Aorta (tissue), 5 donors: ENCODE measurements at regions not wholly inside any gene's neighbourhood (a gene's known extent, or its start where the extent isn't known, plus 50 kb on each side); places are given as distances from the start of the nearest gene placed in this dataset.

Experiments
- ATAC-seq: fragments of 200-7000 bp; cut with Tn5 transposase; one replicate; pipeline ENCODE4 v1.9.1; 2022; ENCODE audit warnings: moderate library complexity; ENCODE audit not compliant: low FRiP score
- DNase-seq, 2 donors: peaks; one replicate each; pipeline ENCODE4 v3.0.0-alpha.2; 2020
- H3K27ac ChIP-seq, 2 donors: one replicate each; pipeline ENCODE4 v1.5.1; 2013; ENCODE audit warnings: low read length in 2 of 2, mild to moderate bottlenecking in 2 of 2, moderate library complexity in 2 of 2, control low read depth in 1 of 2, inconsistent platforms in 1 of 2, low read depth in 1 of 2
- H3K27me3 ChIP-seq, 2 donors: one replicate each; pipeline ENCODE4 v1.6.1; 2013; ENCODE audit warnings: control low read depth in 1 of 2, low read length in 1 of 2, mild to moderate bottlenecking in 1 of 2, moderate library complexity in 1 of 2; ENCODE audit not compliant: insufficient read depth in 2 of 2, control insufficient read depth in 1 of 2
- H3K36me3 ChIP-seq, 2 donors: one replicate each; pipeline ENCODE4 v1.6.1; 2013; ENCODE audit warnings: control low read depth in 1 of 2, low read length in 1 of 2, mild to moderate bottlenecking in 1 of 2; ENCODE audit not compliant: insufficient read depth in 2 of 2, control insufficient read depth in 1 of 2
- H3K4me1 ChIP-seq, 2 donors: one replicate each; pipeline ENCODE4 v1.6.1; 2013; ENCODE audit warnings: low read length in 2 of 2, control low read depth in 1 of 2, mild to moderate bottlenecking in 1 of 2, moderate library complexity in 1 of 2; ENCODE audit not compliant: insufficient read depth in 2 of 2, control insufficient read depth in 1 of 2
- H3K4me3 ChIP-seq, 2 donors: one replicate each; pipeline ENCODE4 v1.5.1; 2013; ENCODE audit warnings: low read length in 2 of 2, control low read depth in 1 of 2, mild to moderate bottlenecking in 1 of 2
- H3K9me3 ChIP-seq: one replicate; pipeline ENCODE4 v1.6.1; 2013; ENCODE audit warnings: mild to moderate bottlenecking, low read length; ENCODE audit not compliant: control insufficient read depth
- WGBS, 2 donors: extraction: QIAGEN DNeasy Blood & Tissue Kit; methylation state at CpG; one replicate each; pipeline ENCODE4 v1.1.7; 2013; 5-methylcytosine and 5-hydroxymethylcytosine counted together
- intact Hi-C, 2 donors: fragments of 100-400 bp; cut with DNase I; formaldehyde crosslinking; loops; one replicate each; pipeline versions ENCODE4 v1.14.2 to v1.15.0; 2022
- donor health status: healthy with polysubstance abuse.
- donor health status: Bipolar disorder and iron deficiency.
- donor health status: DM: no; HTN: no; CAD: no.
- donor health status: DM: no; HTN: no; CAD: no.
- donor health status: DM: yes; HTN: yes; CAD: no.

DNA sequence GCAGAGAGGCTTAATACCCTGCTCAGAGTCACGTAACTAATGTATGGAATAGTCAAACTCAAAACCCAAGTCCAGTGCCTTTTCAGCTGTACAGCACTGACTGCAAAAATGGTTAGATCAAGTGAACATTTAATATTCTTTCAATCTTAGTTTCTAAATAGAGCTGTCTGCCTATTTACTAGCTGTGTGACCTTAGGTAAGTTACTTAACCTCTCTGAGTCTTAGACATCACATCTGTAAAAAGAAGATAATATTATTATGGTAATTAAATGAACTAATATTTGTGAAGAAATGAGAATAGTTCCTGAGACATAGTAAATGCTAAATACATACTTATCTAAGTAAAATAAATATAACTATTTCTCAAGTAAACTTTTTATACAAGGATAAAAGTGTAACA is 235.5 kb downstream of the SAMD5 start:
- no peak overlapping the region for H3K27ac ChIP-seq
- no peaks in the 10 kb centered on the region for H3K9me3 ChIP-seq
- no peak overlapping the region for H3K4me3 ChIP-seq
- intact Hi-C loops: no loop called here
- no peaks in the 10 kb centered on the region for H3K36me3 ChIP-seq
- no peaks in the 10 kb centered on the region for H3K27me3 ChIP-seq
- DNase-seq (no peak), ATAC-seq (no peak)
- H3K4me1 ChIP-seq: no peaks in the 10 kb centered on the region
- 97 to 99% methylated on average over 1 of the region's 1 CpG for WGBS, 2 donors

- Histone ChIP-seq H3K27me3 (no peaks in the 10 kb centered on the region), H3K36me3 (no peaks in the 10 kb centered on the region), H3K4me3 (no peak overlapping the region), H3K9me3 (no peaks in the 10 kb centered on the region), H3K27ac (no peak overlapping the region), H3K4me1 (no peaks in the 10 kb centered on the region)
- whole genome bisulfite sequencing, 2 donors: 90 to 93% methylated on average over 5 of the region's 5 CpGs
- intact Hi-C loops: no loop called here
- DNase-seq: no peak
- ATAC-seq: no peak
Measured at GRCh38 chr6:147749331-147749730, 240.8 kb downstream of the SAMD5 start.

DNA sequence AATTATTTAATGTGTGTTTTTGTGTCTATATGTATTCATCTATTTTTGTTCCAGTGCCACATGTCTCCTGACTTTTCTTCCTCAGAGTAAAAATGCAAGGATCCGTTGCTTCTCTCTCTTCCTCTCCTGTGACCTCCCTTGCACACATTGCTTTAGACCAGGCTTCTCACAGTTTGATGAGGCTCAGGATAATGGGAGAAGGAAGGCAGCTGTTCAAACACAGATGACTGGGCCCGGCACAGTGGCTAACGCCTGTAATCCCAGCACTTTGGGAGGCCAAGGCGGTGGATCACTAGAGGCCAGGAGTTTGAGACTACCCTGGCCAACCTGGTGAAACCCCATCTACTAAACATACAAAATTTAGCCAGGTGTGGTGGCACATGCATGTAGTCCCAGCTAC is 241.9 kb downstream of the SAMD5 start:
- intact Hi-C loops: no loop called here
- no peak overlapping the region for H3K4me3 ChIP-seq
- 96 to 97% methylated on average over 4 of the region's 4 CpGs for WGBS, 2 donors
- ATAC-seq (no peak), DNase-seq (no peak)
- no peaks in the 10 kb centered on the region for H3K4me1 ChIP-seq
- no peaks in the 10 kb centered on the region for H3K36me3 ChIP-seq
- H3K27me3 ChIP-seq: no peaks in the 10 kb centered on the region
- H3K27ac ChIP-seq: no peak overlapping the region
- no peaks in the 10 kb centered on the region for H3K9me3 ChIP-seq

GRCh38 chr6:147751232-147751631 is 242.7 kb downstream of the SAMD5 start:
- intact Hi-C loops: no loop called here
- H3K9me3 ChIP-seq: no peaks in the 10 kb centered on the region
- no peaks in the 10 kb centered on the region for H3K4me1 ChIP-seq
- no peak overlapping the region for H3K4me3 ChIP-seq
- H3K27ac ChIP-seq: no peak overlapping the region
- no peak for DNase-seq
- no peaks in the 10 kb centered on the region for H3K27me3 ChIP-seq
- no peak for ATAC-seq
- H3K36me3 ChIP-seq: no peaks in the 10 kb centered on the region
- WGBS, 2 donors: 73 to 79% methylated on average over 6 of the region's 6 CpGs

- Histone ChIP-seq H3K27ac (no peak overlapping the region), H3K4me3 (no peak overlapping the region), H3K4me1 (no peaks in the 10 kb centered on the region), H3K27me3 (no peaks in the 10 kb centered on the region), H3K36me3 (no peaks in the 10 kb centered on the region), H3K9me3 (no peaks in the 10 kb centered on the region)
- DNase-seq: no peak
- intact Hi-C loops: no loop called here
- 34 to 37% methylated on average over 4 of the region's 4 CpGs for WGBS, 2 donors
- no peak for ATAC-seq
Measured at GRCh38 chr6:147752689-147753403, 244.4 kb downstream of the SAMD5 start.

DNA sequence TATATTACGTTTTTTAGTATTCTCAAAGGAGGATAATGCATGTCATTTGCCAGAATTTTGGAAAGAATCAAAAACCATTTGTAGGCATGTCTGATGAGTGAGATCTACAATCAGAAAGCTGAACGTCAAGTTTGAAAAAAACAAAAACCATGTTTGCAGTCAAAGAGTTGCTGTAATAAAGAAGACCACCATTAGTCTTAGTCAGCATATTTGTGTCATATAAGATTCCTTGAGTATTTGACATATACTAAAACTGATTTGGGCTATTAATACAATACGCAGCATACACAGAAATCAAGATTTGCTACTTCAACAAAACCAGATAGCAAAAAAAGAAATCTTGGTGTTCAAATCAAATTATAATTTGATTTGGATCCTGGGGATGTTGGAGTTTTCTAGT is 247.5 kb downstream of the SAMD5 start:
- no peak overlapping the region for H3K27ac ChIP-seq
- intact Hi-C loops: no loop called here
- H3K36me3 ChIP-seq: no peaks in the 10 kb centered on the region
- no peak overlapping the region for H3K4me3 ChIP-seq
- no peaks in the 10 kb centered on the region for H3K4me1 ChIP-seq
- ATAC-seq (no peak), DNase-seq (no peak)
- no peaks in the 10 kb centered on the region for H3K27me3 ChIP-seq
- WGBS, 2 donors: 93 to 96% methylated on average over 3 of the region's 3 CpGs
- no peaks in the 10 kb centered on the region for H3K9me3 ChIP-seq

DNA sequence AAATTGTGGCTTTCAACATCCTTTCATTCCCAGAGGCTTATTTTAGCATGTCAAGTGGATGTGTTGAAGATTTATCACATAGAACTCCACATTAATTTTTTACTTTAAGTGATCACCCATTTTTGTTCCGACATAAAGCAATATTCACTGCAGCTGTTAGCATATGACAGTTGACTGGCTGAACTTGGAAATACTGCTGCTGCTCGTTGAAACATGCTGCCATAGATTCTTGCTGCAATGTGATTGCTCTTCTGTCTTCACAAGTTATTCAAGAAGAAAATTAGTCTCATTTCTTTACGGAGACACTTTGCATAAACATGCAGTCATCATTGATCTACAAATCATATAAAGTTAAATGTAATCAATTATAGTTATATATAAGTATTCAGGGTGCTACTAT is 248.4 kb downstream of the SAMD5 start:
- 77 to 79% methylated on average over 3 of the region's 3 CpGs for WGBS, 2 donors
- Histone ChIP-seq H3K4me3 (no peak overlapping the region), H3K27me3 (no peaks in the 10 kb centered on the region), H3K27ac (no peak overlapping the region), H3K9me3 (no peaks in the 10 kb centered on the region), H3K4me1 (no peaks in the 10 kb centered on the region), H3K36me3 (no peaks in the 10 kb centered on the region)
- DNase-seq (no peak), ATAC-seq (no peak)
- intact Hi-C loops: no loop called here

DNA sequence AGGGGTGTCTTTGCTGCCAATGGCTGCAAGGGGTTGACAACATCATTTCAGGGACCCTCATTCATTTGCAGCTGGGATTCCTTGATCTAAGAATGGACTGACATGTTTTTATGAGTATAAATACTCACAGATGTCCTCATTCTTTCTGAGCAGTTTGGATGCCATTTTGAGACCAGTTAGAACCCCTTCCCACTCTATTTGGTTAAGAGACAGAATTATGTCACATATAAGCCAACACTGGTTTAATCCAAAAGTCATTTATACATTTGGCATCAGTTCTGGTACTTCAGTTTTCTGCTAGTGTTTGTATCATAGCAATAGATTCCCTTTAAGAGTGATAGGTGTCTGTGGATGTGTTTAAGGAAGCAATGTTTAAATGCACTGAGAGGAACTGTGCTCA is 248.8 kb downstream of the SAMD5 start:
- no peaks in the 10 kb centered on the region for H3K9me3 ChIP-seq
- H3K27ac ChIP-seq: no peak overlapping the region
- H3K36me3 ChIP-seq: no peaks in the 10 kb centered on the region
- ATAC-seq (no peak), DNase-seq (no peak)
- no peaks in the 10 kb centered on the region for H3K4me1 ChIP-seq
- no peaks in the 10 kb centered on the region for H3K27me3 ChIP-seq
- intact Hi-C loops: no loop called here
- no peak overlapping the region for H3K4me3 ChIP-seq

DNA sequence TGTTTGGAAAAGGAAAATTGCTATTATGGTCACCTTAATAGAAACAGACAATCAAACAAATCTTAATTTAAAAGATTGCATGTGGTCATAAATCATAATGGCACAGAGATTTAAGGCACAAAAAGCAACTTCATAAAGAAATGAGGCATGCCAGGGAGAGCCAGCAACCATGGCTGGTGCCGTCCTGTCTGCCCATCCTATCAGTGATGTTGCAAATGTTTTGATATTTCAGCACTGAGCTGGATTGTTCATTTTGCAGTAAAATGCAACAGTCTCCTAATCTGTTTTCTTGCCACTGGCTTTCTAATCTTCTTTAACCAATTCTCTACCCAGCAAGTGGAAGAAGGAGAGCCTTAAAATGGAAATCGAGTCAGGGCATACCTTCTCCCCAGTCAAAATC is 249.8 kb downstream of the SAMD5 start:
- Histone ChIP-seq H3K27ac (no peak overlapping the region), H3K4me1 (no peaks in the 10 kb centered on the region), H3K36me3 (no peaks in the 10 kb centered on the region), H3K27me3 (no peaks in the 10 kb centered on the region), H3K9me3 (no peaks in the 10 kb centered on the region), H3K4me3 (no peak overlapping the region)
- DNase-seq (no peak), ATAC-seq (no peak)
- 36 to 62% methylated on average over 2 of the region's 2 CpGs for WGBS, 2 donors
- intact Hi-C loops: no loop called here
